Dendritic cell treated with granulocyte-macrophage colony-stimulating factor and Interleukin-4, amounts not matched to agents 40 ng/mL and 50 ng/mL, for 4 days (primary cell): ENCODE measurements at regions not wholly inside any gene's neighbourhood (a gene's known extent, or its start where the extent isn't known, plus 50 kb on each side); places are given as distances from the start of the nearest gene placed in this dataset.
"Not testable (repeated sequence)": the region's sequence is repeated elsewhere in the genome, so short reads cannot be mapped to it uniquely, and the experiment has no call there.

Experiments
- H3K27ac Mint-ChIP-seq: one replicate; pipeline ENCODE4 v1.8.0; 2022; ENCODE audit warnings: mild to moderate bottlenecking, mixed read lengths
- H3K27me3 Mint-ChIP-seq: one replicate; pipeline ENCODE4 v1.8.0; 2022; ENCODE audit warnings: mild to moderate bottlenecking, mixed read lengths
- H3K36me3 Mint-ChIP-seq: one replicate; pipeline ENCODE4 v1.8.0; 2022; ENCODE audit warnings: low read depth, mixed read lengths
- H3K4me1 Mint-ChIP-seq: one replicate; pipeline ENCODE4 v1.8.0; 2022; ENCODE audit warnings: low read depth, mixed read lengths
- H3K4me3 Mint-ChIP-seq: one replicate; pipeline ENCODE4 v1.8.0; 2022; ENCODE audit warnings: mild to moderate bottlenecking, moderate library complexity, mixed read lengths
- H3K9me3 Mint-ChIP-seq: one replicate; pipeline ENCODE4 v1.8.0; 2022; ENCODE audit warnings: mixed read lengths
- intact Hi-C: fragments of 100-400 bp; cut with micrococcal nuclease; formaldehyde crosslinking; loops from one replicate; pipeline ENCODE4 v1.15.0; 2022

DNA sequence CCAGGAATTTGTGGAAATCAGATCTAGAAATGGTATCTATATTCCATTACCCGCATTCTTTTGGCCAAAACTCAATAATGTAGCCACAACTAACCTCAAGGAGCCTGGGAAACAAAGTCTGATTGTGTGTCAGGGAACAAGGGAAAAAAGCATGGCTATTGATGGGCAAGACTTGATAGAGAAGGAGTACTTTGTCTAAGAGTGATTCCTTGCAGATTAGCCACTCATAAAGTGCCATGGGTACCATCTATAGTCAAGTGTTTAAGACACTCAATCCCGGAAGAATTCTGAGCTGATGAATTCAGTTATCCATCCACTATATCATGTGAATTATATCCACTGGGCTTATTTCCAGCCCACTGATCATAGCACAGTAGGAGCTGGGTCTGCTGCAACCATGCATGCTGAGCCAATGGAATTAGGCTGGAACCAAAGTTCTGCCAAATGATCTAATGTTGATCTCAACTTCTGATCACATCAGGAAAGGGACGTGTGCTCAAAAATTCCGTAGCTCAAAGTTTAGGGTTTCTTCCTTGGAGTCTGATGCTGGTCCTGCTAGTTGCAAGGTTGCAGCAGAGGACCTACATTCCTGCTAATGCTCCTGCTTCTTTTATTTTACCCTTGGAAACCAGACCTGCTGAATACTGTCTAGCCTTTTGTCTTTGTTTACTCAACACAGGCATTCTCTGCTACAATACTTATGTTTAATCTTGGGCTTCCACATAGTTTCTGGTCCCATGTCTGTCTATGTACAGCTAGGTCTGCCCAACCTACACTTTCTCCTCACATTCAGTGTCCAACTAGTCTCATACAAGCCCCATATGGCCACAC, 629.7 kb downstream of the IRS1 start:
- H3K27ac Mint-ChIP-seq, result no peak overlapping the region
- no peaks in the 10 kb centered on the region for H3K9me3 Mint-ChIP-seq
- H3K4me1 Mint-ChIP-seq, result no peaks in the 10 kb centered on the region
- H3K4me3 Mint-ChIP-seq, result no peak overlapping the region
- no peaks in the 10 kb centered on the region for H3K36me3 Mint-ChIP-seq
- intact Hi-C loops, result no loop called here
- H3K27me3 Mint-ChIP-seq, result no peaks in the 10 kb centered on the region

DNA sequence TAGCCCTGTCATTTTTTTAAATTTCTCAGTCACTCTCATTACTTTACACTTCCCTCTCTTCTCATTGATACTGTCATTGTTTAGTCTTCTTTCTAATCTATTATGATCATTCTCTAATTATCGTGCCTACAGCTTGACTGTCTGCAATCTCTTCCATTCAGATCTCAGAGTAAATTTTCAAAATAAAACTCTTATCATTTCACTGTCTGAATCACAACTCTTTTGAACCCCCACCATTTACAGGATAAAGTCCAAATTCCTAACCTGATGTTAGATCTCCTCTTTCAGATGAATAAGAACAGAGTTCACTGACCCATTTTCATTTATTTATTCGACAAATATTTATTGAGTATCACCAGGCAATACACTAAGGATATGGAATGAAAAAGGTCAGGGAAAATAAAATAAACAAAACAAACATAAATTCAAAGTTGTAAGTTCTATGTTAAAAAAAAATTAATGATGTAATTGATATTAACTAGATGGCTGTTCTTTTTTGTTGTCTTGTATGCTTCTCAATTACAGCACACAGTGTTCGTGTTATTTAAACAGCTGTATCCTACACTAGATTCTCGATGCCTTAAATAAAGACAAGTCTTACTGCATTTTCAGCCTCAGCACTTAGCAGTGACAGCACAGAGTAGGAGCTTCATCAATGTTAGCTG, 631.0 kb downstream of the IRS1 start:
- Mint-ChIP-seq H3K27me3 (no peaks in the 10 kb centered on the region), H3K36me3 (no peaks in the 10 kb centered on the region), H3K9me3 (no peaks in the 10 kb centered on the region), H3K4me1 (no peaks in the 10 kb centered on the region), H3K27ac (no peak overlapping the region), H3K4me3 (no peak overlapping the region)
- intact Hi-C loops, result no loop called here

DNA sequence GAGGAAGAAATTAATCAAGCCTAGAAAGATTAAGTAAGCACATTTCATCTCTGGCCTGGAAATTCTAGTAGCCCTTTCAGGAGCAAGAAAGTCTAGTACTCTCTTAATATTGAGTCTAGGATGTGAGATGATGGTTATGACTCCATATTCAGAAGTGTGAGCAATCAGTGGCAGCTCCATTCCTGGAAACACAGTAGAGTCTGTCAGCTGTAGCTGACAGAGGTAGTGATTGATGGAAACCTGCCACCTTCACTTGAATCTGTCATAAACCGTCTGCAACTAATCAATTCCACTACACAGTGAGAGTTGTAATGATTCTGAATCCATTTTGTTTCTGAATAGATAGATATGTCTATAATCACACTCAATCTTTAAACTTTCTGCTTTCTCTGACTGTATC, 635.1 kb downstream of the IRS1 start:
- no peak overlapping the region for H3K27ac Mint-ChIP-seq
- H3K9me3 Mint-ChIP-seq, result no peaks in the 10 kb centered on the region
- H3K4me3 Mint-ChIP-seq, result no peak overlapping the region
- intact Hi-C loops, result no loop called here
- no peaks in the 10 kb centered on the region for H3K36me3 Mint-ChIP-seq
- H3K27me3 Mint-ChIP-seq, result no peaks in the 10 kb centered on the region
- no peaks in the 10 kb centered on the region for H3K4me1 Mint-ChIP-seq

GRCh38 chr2:226160617-226161016, 639.0 kb downstream of the IRS1 start:
- H3K27me3 Mint-ChIP-seq, H3K4me3 Mint-ChIP-seq, H3K9me3 Mint-ChIP-seq, H3K27ac Mint-ChIP-seq, intact Hi-C loops, H3K36me3 Mint-ChIP-seq, H3K4me1 Mint-ChIP-seq: not testable (repeated sequence)

GRCh38 chr2:226159875-226160479, 639.6 kb downstream of the IRS1 start:
- no peaks in the 10 kb centered on the region for H3K27me3 Mint-ChIP-seq
- H3K4me3 Mint-ChIP-seq, result no peak overlapping the region
- intact Hi-C loops, result no loop called here
- no peak overlapping the region for H3K27ac Mint-ChIP-seq
- H3K4me1 Mint-ChIP-seq, result no peaks in the 10 kb centered on the region
- no peaks in the 10 kb centered on the region for H3K9me3 Mint-ChIP-seq
- no peaks in the 10 kb centered on the region for H3K36me3 Mint-ChIP-seq

GRCh38 chr2:226158940-226159339, 640.7 kb downstream of the IRS1 start:
- Mint-ChIP-seq H3K4me3 (no peak overlapping the region), H3K36me3 (no peaks in the 10 kb centered on the region), H3K27me3 (no peaks in the 10 kb centered on the region), H3K9me3 (no peaks in the 10 kb centered on the region), H3K27ac (no peak overlapping the region), H3K4me1 (no peaks in the 10 kb centered on the region)
- intact Hi-C loops, result no loop called here

DNA sequence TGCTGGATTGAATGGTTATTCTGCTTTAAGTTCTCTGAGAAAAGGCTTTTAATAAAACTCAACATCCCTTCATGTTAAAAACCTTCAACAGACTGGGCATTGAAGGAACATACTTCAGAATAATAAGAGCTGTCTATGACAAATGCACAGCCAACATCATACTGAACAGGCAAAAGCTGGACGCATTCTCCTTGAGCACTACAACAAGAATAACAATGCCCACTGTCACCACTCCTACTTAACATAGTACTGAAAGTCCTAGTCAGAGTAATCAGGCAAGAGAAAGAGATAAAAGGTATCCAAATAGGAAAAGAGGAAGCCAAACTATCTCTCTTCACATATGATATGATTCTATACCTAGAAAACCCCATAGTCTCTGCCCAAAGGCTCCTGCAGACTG, 641.4 kb downstream of the IRS1 start:
- Mint-ChIP-seq H3K27ac (no peak overlapping the region), H3K4me1 (no peaks in the 10 kb centered on the region), H3K36me3 (no peaks in the 10 kb centered on the region), H3K27me3 (no peaks in the 10 kb centered on the region), H3K4me3 (no peak overlapping the region), H3K9me3 (no peaks in the 10 kb centered on the region)
- intact Hi-C loops, result no loop called here

DNA sequence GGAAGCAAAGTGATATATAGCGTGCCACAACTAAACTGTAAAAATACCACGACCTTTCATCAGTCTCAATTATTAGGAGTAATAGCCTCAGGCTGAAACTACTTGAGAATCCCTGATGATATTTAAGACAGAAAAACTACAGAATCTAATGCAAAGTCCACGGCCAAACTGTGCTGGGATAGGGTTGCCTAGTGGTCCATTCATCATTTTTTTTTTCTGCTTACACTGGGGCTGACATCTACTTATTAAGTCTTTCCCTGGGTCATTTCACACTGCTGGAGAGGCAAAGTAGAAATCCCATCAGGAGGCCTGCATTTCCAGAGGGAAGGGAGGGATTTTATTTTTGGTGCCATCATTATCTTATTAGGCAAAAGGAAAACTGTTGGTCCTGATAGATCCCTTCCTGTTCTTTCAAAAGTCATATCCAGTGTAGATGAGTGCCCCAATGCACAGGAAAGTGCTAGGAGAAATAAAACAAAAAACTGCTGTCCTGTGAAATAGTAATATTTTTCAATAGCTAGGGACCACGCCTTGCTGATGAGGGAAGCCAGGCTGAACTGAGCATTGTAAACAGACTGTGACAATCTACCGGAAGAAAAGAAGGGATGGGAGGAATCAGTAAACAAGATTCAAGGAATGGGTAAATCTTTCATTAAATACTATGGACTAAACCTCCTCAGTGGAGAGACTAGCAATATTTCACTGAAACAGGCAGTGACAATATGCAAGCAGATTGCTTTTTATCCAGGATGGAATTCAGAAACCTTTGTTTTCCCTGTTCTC, 644.3 kb downstream of the IRS1 start:
- Mint-ChIP-seq H3K27ac (no peak overlapping the region), H3K27me3 (no peaks in the 10 kb centered on the region), H3K4me3 (no peak overlapping the region), H3K36me3 (no peaks in the 10 kb centered on the region), H3K9me3 (no peaks in the 10 kb centered on the region), H3K4me1 (no peaks in the 10 kb centered on the region)
- intact Hi-C loops, result no loop called here

DNA sequence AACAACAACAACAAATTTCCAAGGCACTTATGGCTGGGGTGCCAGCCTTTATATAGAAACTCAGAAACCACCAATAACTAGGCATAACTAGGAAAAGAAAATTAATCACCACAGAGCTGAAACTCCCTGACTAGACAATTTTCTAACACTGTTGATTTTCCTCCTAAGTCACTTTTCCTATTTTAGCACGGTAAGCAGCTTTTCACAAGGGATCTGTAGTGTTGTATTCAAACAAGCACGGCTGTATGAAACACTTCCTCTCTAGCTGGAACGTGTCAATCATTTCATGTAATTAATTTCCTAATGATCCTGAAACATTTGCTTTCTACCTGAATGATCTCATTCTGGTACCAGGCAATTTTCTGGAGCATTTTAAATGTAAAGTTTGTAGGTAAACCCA, 645.0 kb downstream of the IRS1 start:
- H3K36me3 Mint-ChIP-seq, result no peaks in the 10 kb centered on the region
- H3K27me3 Mint-ChIP-seq, result no peaks in the 10 kb centered on the region
- no peak overlapping the region for H3K27ac Mint-ChIP-seq
- H3K4me1 Mint-ChIP-seq, result no peaks in the 10 kb centered on the region
- no peak overlapping the region for H3K4me3 Mint-ChIP-seq
- intact Hi-C loops, result no loop called here
- no peaks in the 10 kb centered on the region for H3K9me3 Mint-ChIP-seq

- H3K27ac Mint-ChIP-seq, result no peak overlapping the region
- intact Hi-C loops, result no loop called here
- H3K27me3 Mint-ChIP-seq, result no peaks in the 10 kb centered on the region
- no peak overlapping the region for H3K4me3 Mint-ChIP-seq
- H3K4me1 Mint-ChIP-seq, result no peaks in the 10 kb centered on the region
- H3K36me3 Mint-ChIP-seq, result no peaks in the 10 kb centered on the region
- no peaks in the 10 kb centered on the region for H3K9me3 Mint-ChIP-seq
These were observed 646.1 kb downstream of the IRS1 start for GRCh38 chr2:226153553-226153952.

- Mint-ChIP-seq H3K36me3 (no peaks in the 10 kb centered on the region), H3K4me1 (no peaks in the 10 kb centered on the region), H3K27ac (no peak overlapping the region), H3K9me3 (no peaks in the 10 kb centered on the region), H3K4me3 (no peak overlapping the region), H3K27me3 (no peaks in the 10 kb centered on the region)
- intact Hi-C loops, result no loop called here
These were observed 648.5 kb downstream of the IRS1 start for GRCh38 chr2:226151157-226151556.

DNA sequence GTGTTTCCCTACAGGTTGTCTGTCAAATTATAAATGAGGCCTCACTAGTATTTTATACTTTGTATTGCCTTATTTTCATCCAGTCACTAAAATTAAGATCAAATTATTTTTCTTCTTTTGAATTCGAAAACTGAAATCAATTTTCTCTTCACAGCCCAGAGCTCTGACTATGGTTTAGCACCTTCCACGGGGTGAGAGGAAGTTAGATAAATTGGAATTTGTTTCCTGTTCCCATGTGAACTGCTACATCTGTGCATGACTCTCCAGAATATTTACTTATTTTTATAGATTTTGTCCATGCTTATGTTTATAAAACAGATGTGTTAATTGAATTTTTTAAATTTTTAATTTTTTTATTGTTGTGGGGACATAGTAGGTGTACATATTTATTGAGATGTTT, 656.5 kb downstream of the IRS1 start:
- no peak overlapping the region for H3K4me3 Mint-ChIP-seq
- no peaks in the 10 kb centered on the region for H3K27me3 Mint-ChIP-seq
- H3K4me1 Mint-ChIP-seq, result peaks cover 11% of the 10 kb centered on the region
- no peak overlapping the region for H3K27ac Mint-ChIP-seq
- H3K36me3 Mint-ChIP-seq, result no peaks in the 10 kb centered on the region
- H3K9me3 Mint-ChIP-seq, result no peaks in the 10 kb centered on the region
- intact Hi-C loops, result no loop called here

DNA sequence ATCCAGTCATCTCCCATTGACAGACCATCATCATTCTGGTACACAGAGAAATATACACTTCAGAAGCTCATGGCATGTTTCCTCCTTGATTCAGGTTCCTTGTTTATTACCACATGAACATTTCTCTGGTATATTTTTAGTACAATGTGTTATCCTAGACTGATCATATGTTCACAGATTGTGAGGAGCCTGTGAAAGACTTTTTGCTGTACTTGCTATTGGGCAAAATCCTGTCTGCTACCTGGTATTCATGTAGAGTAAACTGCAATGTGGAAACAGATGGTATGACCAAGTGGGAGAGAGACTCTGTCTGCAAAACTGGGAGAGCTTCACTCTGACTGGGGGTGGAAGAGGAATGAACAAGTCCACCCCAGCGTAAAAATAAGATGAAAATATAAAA, 657.2 kb downstream of the IRS1 start:
- no peaks in the 10 kb centered on the region for H3K36me3 Mint-ChIP-seq
- H3K9me3 Mint-ChIP-seq, result no peaks in the 10 kb centered on the region
- no peak overlapping the region for H3K4me3 Mint-ChIP-seq
- H3K27me3 Mint-ChIP-seq, result no peaks in the 10 kb centered on the region
- intact Hi-C loops, result no loop called here
- H3K27ac Mint-ChIP-seq, result no peak overlapping the region
- H3K4me1 Mint-ChIP-seq, result peaks cover 12% of the 10 kb centered on the region

GRCh38 chr2:226140594-226140993, 659.0 kb downstream of the IRS1 start:
- no peaks in the 10 kb centered on the region for H3K36me3 Mint-ChIP-seq
- H3K27me3 Mint-ChIP-seq, result no peaks in the 10 kb centered on the region
- no peak overlapping the region for H3K4me3 Mint-ChIP-seq
- H3K9me3 Mint-ChIP-seq, result no peaks in the 10 kb centered on the region
- H3K4me1 Mint-ChIP-seq, result peaks cover 29% of the 10 kb centered on the region
- intact Hi-C loops, result no loop called here
- no peak overlapping the region for H3K27ac Mint-ChIP-seq
